GM18909 (cell line): ENCODE measurements at regions not wholly inside any gene's neighbourhood (a gene's known extent, or its start where the extent isn't known, plus 50 kb on each side); places are given as distances from the start of the nearest gene placed in this dataset.
"Not testable (repeated sequence)": the region's sequence is repeated elsewhere in the genome, so short reads cannot be mapped to it uniquely, and the experiment has no call there.

Experiments used
- ATAC-seq: cut with Tn5 transposase; IDR thresholded peaks from one replicate; pipeline ENCODE4 v1.9.1; 2021; ENCODE audit warnings: mild to moderate bottlenecking; ENCODE audit not compliant: unreplicated experiment, poor library complexity

GRCh38 chr11:96506953-96507354 is 117.1 kb downstream of the JRKL start:
- ATAC-seq: no peak

- no peak for ATAC-seq
Observed at GRCh38 chr11:96508861-96509260, 119.0 kb downstream of the JRKL start.

- ATAC-seq: no peak
Observed at GRCh38 chr11:96520939-96521338, 131.1 kb downstream of the JRKL start.

GRCh38 chr11:96523656-96524055 is 133.8 kb downstream of the JRKL start:
- no peak for ATAC-seq

- ATAC-seq: no peak
Observed at GRCh38 chr11:96524475-96524874, 134.7 kb downstream of the JRKL start.

GRCh38 chr11:96530473-96530872 is 140.7 kb downstream of the JRKL start:
- no peak for ATAC-seq

GRCh38 chr11:96538104-96538503 is 148.3 kb downstream of the JRKL start:
- ATAC-seq: peak; percentile 59

- no peak for ATAC-seq
Observed at GRCh38 chr11:96538622-96539021, 148.8 kb downstream of the JRKL start.

GRCh38 chr11:96540875-96541274 is 151.1 kb downstream of the JRKL start:
- no peak for ATAC-seq

GRCh38 chr11:96543177-96543576 is 153.4 kb downstream of the JRKL start:
- no peak for ATAC-seq

GRCh38 chr11:96545192-96545591 is 155.4 kb downstream of the JRKL start:
- not testable (repeated sequence) for ATAC-seq

GRCh38 chr11:96551136-96551535 is 161.3 kb downstream of the JRKL start:
- ATAC-seq: no peak

- ATAC-seq: no peak
Observed at GRCh38 chr11:96554236-96554820, 164.5 kb downstream of the JRKL start.

GRCh38 chr11:96555826-96556225 is 166.0 kb downstream of the JRKL start:
- not testable (repeated sequence) for ATAC-seq

GRCh38 chr11:96560727-96561126 is 170.9 kb downstream of the JRKL start:
- not testable (repeated sequence) for ATAC-seq

- ATAC-seq: no peak
Observed at GRCh38 chr11:96567176-96567575, 177.4 kb downstream of the JRKL start.

- no peak for ATAC-seq
Observed at GRCh38 chr11:96567667-96568066, 177.9 kb downstream of the JRKL start.

GRCh38 chr11:96576383-96576782 is 186.6 kb downstream of the JRKL start:
- ATAC-seq: no peak

- no peak for ATAC-seq
Observed at GRCh38 chr11:96578379-96578778, 188.6 kb downstream of the JRKL start.

GRCh38 chr11:96579656-96580055 is 189.8 kb downstream of the JRKL start:
- no peak for ATAC-seq

GRCh38 chr11:96580476-96581040 is 190.7 kb downstream of the JRKL start:
- no peak for ATAC-seq
